A673 (cell line): ENCODE measurements at regions not wholly inside any gene's neighbourhood (a gene's known extent, or its start where the extent isn't known, plus 50 kb on each side); places are given as distances from the start of the nearest gene placed in this dataset.

Source experiments
- EZH2 ChIP-seq: fragments of 200-600 bp; sonication (generic); IDR thresholded peaks from 2 replicates; pipeline ENCODE4 v1.6.1; 2017; ENCODE audit warnings: borderline replicate concordance, low read depth, mild to moderate bottlenecking, mixed read lengths, antibody characterized with exemption, low read length; ENCODE audit not compliant: poor library complexity, severe bottlenecking
- TF ChIP-seq, protein P1 (sequence below): fragments of 300-800, 200-600 bp; sonication (generic); conservative IDR thresholded peaks from 2 replicates; pipeline ENCODE4 v1.5.1; 2017; ENCODE audit warnings: low read depth, mild to moderate bottlenecking, antibody characterized with exemption, low read length, moderate library complexity, mixed read lengths

DNA sequence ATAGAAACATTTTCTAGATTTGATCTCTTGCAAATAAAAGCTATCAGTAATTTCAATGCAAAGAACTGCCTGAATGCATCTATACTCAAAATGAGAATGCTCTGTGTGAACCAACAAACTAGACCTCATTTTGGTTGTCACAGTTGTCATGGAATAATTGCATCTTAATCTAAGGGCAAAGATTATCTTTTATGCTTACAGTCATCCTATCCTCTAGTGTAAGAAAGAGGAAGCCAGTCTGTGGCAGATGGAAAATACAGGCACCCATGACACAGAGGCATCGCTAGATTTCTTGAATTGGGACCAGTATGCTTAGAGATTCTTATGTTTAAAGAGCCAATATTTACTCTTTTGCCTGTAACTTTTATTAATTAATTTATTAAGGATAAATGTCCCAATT, 95.0 kb downstream of the MACIR start:
- TF ChIP-seq, protein P1, sequence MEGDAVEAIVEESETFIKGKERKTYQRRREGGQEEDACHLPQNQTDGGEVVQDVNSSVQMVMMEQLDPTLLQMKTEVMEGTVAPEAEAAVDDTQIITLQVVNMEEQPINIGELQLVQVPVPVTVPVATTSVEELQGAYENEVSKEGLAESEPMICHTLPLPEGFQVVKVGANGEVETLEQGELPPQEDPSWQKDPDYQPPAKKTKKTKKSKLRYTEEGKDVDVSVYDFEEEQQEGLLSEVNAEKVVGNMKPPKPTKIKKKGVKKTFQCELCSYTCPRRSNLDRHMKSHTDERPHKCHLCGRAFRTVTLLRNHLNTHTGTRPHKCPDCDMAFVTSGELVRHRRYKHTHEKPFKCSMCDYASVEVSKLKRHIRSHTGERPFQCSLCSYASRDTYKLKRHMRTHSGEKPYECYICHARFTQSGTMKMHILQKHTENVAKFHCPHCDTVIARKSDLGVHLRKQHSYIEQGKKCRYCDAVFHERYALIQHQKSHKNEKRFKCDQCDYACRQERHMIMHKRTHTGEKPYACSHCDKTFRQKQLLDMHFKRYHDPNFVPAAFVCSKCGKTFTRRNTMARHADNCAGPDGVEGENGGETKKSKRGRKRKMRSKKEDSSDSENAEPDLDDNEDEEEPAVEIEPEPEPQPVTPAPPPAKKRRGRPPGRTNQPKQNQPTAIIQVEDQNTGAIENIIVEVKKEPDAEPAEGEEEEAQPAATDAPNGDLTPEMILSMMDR, result no peak
- no peak for TF ChIP-seq EZH2
